Suprapubic skin (tissue), 4 donors: ENCODE measurements at regions not wholly inside any gene's neighbourhood (a gene's known extent, or its start where the extent isn't known, plus 50 kb on each side); places are given as distances from the start of the nearest gene placed in this dataset.

ENCODE experiments used
- CTCF ChIP-seq, 2 donors: fragments of 200-600 bp in 1 of 2; fragments of 450-650 bp in 1 of 2; sonication (generic) in 1 of 2; IDR thresholded peaks; one replicate each; pipeline ENCODE4 v1.5.1; 2016 to 2019; ENCODE audit warnings: antibody characterized with exemption in 2 of 2, mild to moderate bottlenecking in 1 of 2, moderate library complexity in 1 of 2
- EP300 ChIP-seq: sonication (generic); formaldehyde crosslinking; IDR thresholded peaks from one replicate; pipeline ENCODE4 v1.6.1; 2017; ENCODE audit warnings: antibody characterized with exemption
- POLR2A ChIP-seq, 2 donors: fragments of 450-650 bp; IDR thresholded peaks; one replicate each; pipeline ENCODE4 v1.6.1; 2017; ENCODE audit warnings: antibody characterized with exemption in 2 of 2, mild to moderate bottlenecking in 2 of 2, moderate library complexity in 2 of 2
- POLR2AphosphoS5 ChIP-seq, 3 donors: sonication (generic); formaldehyde crosslinking; IDR thresholded peaks; one replicate each; pipeline ENCODE4 v1.6.1; 2017; ENCODE audit warnings: antibody characterized with exemption in 3 of 3

DNA sequence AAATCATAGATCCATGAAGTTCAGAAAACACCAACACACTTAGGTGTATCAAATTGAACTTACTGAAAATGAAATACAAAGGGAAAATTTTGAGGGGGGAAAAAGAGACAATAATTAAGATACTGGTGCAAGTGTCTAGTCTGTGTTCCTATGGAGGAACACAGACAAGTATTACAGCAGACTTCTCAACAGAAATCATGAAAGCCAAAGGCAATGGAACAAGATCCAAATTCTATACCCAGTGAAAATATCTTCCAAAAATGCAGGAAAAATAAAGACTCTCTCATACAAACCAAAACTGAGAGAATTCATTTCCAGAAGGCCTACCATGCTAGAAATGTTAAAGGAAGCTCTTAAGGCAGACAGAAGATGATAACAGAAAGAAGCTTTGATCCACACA, 63.1 kb downstream of the NRN1 start:
- TF ChIP-seq CTCF (IDR thresholded peaks at IDR 0.05) (no peak), EP300 (no peak), POLR2A (IDR thresholded peaks at IDR 0.05) (no peak), POLR2AphosphoS5 (IDR thresholded peaks at IDR 0.05) (no peak)
